ENCODE measurements at regions not wholly inside any gene's neighbourhood (a gene's known extent, or its start where the extent isn't known, plus 50 kb on each side); places are given as distances from the start of the nearest gene placed in this dataset.
"Not testable (repeated sequence)": the region's sequence is repeated elsewhere in the genome, so short reads cannot be mapped to it uniquely, and the experiment has no call there.

GRCh38 chrX:149420566-149420965 is 84.5 kb downstream of the IDS start:
- H3K27ac Mint-ChIP-seq; H3K36me3 Mint-ChIP-seq (ENCODE audit: low read depth); CTCF ChIA-PET; POLR2A ChIA-PET; H3K27me3 Mint-ChIP-seq; H3K9me3 Mint-ChIP-seq; H3K4me3 Mint-ChIP-seq; H3K4me1 Mint-ChIP-seq; DNase-seq: not testable (repeated sequence)

DNA sequence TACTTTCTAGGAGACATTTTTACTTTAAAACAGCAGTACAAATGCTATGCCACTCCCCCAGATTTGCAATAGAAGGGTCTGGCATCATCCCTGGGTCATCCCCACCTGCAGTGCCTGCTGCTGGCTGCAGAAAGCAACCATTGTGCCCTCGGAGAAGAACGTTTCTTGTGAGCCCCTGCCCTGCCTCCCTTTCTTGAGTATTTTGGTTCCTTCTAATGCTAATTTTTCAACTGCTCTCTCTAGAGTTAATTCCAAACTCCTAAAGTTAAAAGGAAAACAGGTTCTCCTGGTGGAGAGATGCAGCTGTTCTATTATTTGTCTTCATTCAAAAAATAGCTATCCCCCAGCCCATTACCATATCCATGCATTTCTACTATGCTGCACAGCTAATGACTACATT is 107.1 kb downstream of the IDS start:
- Mint-ChIP-seq H3K27ac (no peak overlapping the region), H3K27me3 (no peaks in the 10 kb centered on the region), H3K4me3 (no peak overlapping the region), H3K9me3 (no peaks in the 10 kb centered on the region), H3K36me3 (ENCODE audit: low read depth) (no peaks in the 10 kb centered on the region), H3K4me1 (no peaks in the 10 kb centered on the region)
- no peak for DNase-seq
- ChIA-PET POLR2A (no interaction called here), CTCF (no interaction called here)

DNA sequence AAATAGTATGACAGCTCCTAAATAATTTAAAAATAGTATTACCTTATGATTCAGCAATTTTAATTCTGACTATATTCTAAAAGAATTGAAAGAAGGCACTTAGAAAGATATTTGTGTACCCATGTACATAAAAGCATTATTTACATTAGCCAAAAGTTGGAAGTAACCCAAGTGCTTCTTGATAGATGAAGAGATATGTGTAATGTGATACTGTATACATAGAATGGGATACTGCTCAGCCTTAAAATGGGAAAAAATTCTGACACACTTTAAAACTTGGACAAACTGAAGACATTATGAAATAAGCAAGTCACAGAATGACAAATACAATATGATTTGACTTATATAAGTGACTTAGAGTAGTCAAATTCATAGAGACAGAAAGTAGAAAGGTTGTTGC is 112.2 kb downstream of the IDS start:
- CTCF ChIA-PET: no interaction called here
- no peaks in the 10 kb centered on the region for H3K27me3 Mint-ChIP-seq
- no peaks in the 10 kb centered on the region for H3K9me3 Mint-ChIP-seq
- H3K4me1 Mint-ChIP-seq: no peaks in the 10 kb centered on the region
- POLR2A ChIA-PET: no interaction called here
- no peak overlapping the region for H3K27ac Mint-ChIP-seq
- no peaks in the 10 kb centered on the region for H3K36me3 Mint-ChIP-seq (ENCODE audit: low read depth)
- no peak for DNase-seq
- no peak overlapping the region for H3K4me3 Mint-ChIP-seq

- Mint-ChIP-seq H3K27me3 (no peaks in the 10 kb centered on the region), H3K27ac (no peak overlapping the region), H3K4me3 (no peak overlapping the region), H3K4me1 (no peaks in the 10 kb centered on the region), H3K9me3 (no peaks in the 10 kb centered on the region), H3K36me3 (ENCODE audit: low read depth) (no peaks in the 10 kb centered on the region)
- POLR2A ChIA-PET: no interaction called here
- CTCF ChIA-PET: no interaction called here
- DNase-seq: no peak
Measured at GRCh38 chrX:149383852-149384251, 121.3 kb downstream of the IDS start.

DNA sequence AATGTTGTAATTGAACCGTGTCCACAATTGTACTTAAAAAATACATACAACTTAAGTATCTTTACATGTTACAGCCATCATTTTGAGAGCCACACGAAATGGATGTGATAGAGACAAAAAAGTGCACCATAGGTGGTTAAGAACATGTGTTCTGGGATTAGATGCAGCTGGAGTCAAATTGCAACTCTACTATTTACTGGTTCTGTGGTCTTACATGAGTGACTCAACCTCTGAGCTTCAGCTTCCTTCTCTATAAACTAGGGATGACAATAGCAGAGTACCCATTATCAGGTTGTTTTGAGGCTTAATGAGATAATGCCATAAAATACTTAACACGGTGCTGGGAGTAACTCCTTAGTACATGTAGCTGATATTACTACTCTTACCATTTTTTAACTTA is 130.4 kb downstream of the IDS start:
- DNase-seq: no peak
- Mint-ChIP-seq H3K9me3 (no peaks in the 10 kb centered on the region), H3K36me3 (ENCODE audit: low read depth) (no peaks in the 10 kb centered on the region), H3K27me3 (no peaks in the 10 kb centered on the region), H3K27ac (no peak overlapping the region), H3K4me3 (no peak overlapping the region), H3K4me1 (no peaks in the 10 kb centered on the region)
- CTCF ChIA-PET: no interaction called here
- POLR2A ChIA-PET: no interaction called here

DNA sequence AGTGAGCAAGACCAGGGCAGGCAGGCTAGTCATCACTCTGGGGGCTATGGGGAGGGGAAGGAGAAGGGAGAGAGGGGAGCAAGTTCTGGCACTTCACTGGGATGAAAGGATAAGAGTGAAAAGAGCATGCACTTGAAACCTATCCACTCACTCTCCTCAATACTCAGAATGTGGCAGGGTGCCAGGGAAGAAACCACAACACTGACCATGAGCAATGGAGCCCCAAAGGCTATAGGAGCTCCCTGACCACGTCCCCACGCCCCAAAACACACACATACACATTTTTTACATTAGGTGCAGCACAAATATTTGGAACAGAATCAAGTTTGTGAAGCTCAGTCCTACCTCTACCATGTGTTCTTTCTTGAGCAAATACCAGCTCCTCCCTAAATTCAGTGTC is 132.2 kb downstream of the IDS start:
- POLR2A ChIA-PET: no interaction called here

GRCh38 chrX:149371986-149372385 is 133.1 kb downstream of the IDS start:
- Mint-ChIP-seq H3K9me3 (no peaks in the 10 kb centered on the region), H3K27ac (no peak overlapping the region), H3K4me3 (no peak overlapping the region), H3K4me1 (no peaks in the 10 kb centered on the region), H3K27me3 (no peaks in the 10 kb centered on the region), H3K36me3 (ENCODE audit: low read depth) (no peaks in the 10 kb centered on the region)
- ChIA-PET CTCF (no interaction called here), POLR2A (no interaction called here)
- no peak for DNase-seq

More for the DNA sequence above, 132.2 kb downstream of the IDS start:
- Mint-ChIP-seq H3K9me3 (no peaks in the 10 kb centered on the region), H3K4me1 (no peaks in the 10 kb centered on the region), H3K4me3 (no peak overlapping the region), H3K36me3 (ENCODE audit: low read depth) (no peaks in the 10 kb centered on the region), H3K27ac (no peak overlapping the region), H3K27me3 (no peaks in the 10 kb centered on the region)
- DNase-seq: no peak
- CTCF ChIA-PET: no interaction called here

DNA sequence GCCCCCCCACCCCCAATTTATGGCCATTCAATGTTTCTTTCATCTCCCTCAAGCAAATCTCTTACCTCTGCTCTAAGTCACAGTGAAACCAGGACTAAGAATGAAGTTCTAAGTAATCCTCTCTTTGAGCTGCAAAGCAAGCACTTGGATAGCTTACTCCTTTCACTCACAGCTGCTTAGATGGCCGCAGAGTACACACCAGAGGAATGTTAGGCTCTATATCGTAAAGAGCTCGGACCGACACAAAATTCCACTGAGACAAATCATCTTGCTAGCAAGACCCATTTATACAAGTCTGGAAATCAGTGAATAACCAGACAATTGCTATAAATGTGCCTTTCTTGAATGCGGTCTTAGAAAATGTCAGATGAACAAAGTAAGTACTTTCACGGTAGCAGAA is 135.0 kb downstream of the IDS start:
- no peaks in the 10 kb centered on the region for H3K36me3 Mint-ChIP-seq (ENCODE audit: low read depth)
- no peak overlapping the region for H3K4me3 Mint-ChIP-seq
- ChIA-PET POLR2A (no interaction called here), CTCF (no interaction called here)
- no peaks in the 10 kb centered on the region for H3K27me3 Mint-ChIP-seq
- no peaks in the 10 kb centered on the region for H3K9me3 Mint-ChIP-seq
- H3K4me1 Mint-ChIP-seq: no peaks in the 10 kb centered on the region
- no peak for DNase-seq
- H3K27ac Mint-ChIP-seq: no peak overlapping the region

GRCh38 chrX:149365552-149365951 is 139.6 kb downstream of the IDS start:
- POLR2A ChIA-PET: no interaction called here
- H3K4me3 Mint-ChIP-seq: no peak overlapping the region

DNA sequence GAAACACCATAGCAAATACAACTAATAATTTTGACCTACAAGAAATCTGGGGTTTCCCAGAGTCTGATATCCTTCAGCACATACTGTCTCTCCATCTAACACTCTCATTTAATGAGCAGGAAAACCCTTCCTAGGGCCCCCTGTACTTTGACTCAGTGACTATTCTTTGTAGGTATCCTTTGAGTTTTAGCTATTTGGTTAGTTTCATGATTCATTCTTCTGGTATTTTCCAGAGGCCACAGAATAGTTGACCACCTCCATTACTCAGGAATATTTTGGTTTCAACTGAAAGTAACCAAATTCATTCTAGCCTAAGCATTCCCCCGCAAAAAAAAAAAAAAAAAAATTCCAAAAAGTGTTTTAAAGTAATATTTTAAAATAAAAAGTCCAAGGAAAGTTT is 140.0 kb downstream of the IDS start:
- H3K27me3 Mint-ChIP-seq: no peaks in the 10 kb centered on the region
- CTCF ChIA-PET: no interaction called here
- POLR2A ChIA-PET: no interaction called here

More at GRCh38 chrX:149365552-149365951, 139.6 kb downstream of the IDS start:
- CTCF ChIA-PET: no interaction called here
- Mint-ChIP-seq H3K27ac (no peak overlapping the region), H3K9me3 (no peaks in the 10 kb centered on the region), H3K27me3 (no peaks in the 10 kb centered on the region), H3K4me1 (no peaks in the 10 kb centered on the region), H3K36me3 (ENCODE audit: low read depth) (no peaks in the 10 kb centered on the region)
- no peak for DNase-seq

DNA sequence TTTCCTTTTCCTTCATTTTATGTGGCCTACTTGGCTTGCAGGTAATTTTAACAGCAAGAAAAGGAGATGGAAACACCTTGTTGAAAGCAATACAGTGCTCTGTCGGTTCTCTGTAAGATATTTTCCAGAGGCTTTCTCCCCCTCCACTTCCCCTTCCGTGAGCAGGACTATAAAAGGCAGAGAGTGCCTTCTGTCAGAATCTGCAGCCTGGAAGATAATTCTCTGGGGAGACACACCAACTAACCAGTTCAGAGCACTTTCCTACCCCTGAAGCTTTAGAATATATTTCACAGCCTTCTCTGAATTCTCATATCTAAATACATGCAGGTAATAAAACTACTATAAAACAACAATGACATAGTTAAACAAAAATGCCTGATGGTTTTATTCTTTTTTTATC is 141.1 kb downstream of the IDS start:
- DNase-seq: no peak
- POLR2A ChIA-PET: no interaction called here
- Mint-ChIP-seq H3K4me3 (no peak overlapping the region), H3K27me3 (no peaks in the 10 kb centered on the region), H3K9me3 (no peaks in the 10 kb centered on the region), H3K36me3 (ENCODE audit: low read depth) (no peaks in the 10 kb centered on the region), H3K4me1 (no peaks in the 10 kb centered on the region), H3K27ac (no peak overlapping the region)
- CTCF ChIA-PET: no interaction called here

More for the DNA sequence above, 140.0 kb downstream of the IDS start:
- H3K27ac Mint-ChIP-seq: no peak overlapping the region
- DNase-seq: no peak
- no peaks in the 10 kb centered on the region for H3K4me1 Mint-ChIP-seq
- no peak overlapping the region for H3K4me3 Mint-ChIP-seq
- no peaks in the 10 kb centered on the region for H3K9me3 Mint-ChIP-seq
- H3K36me3 Mint-ChIP-seq (ENCODE audit: low read depth): no peaks in the 10 kb centered on the region

DNA sequence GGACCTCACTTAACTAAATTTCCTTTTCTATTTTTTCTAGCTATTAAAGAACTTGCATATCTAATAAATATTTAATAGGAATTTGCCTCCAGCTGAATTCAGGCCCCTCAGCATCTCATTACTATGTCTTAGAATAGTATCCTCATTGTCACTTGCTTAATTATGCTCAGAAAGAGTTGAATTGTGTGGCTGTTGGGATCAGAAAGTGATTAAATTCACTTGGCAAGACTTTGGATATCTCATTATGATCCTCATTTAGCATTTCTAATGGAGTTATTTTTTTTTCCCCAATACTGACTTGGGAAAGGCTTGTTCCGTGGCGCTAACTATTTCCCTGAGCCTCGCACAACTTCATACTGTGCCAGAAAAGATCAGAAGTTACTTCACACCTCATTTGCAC is 158.8 kb downstream of the IDS start:
- no peak overlapping the region for H3K27ac Mint-ChIP-seq
- H3K4me1 Mint-ChIP-seq: no peaks in the 10 kb centered on the region
- H3K36me3 Mint-ChIP-seq (ENCODE audit: low read depth): no peaks in the 10 kb centered on the region
- ChIA-PET CTCF (no interaction called here), POLR2A (no interaction called here)
- no peak for DNase-seq
- no peaks in the 10 kb centered on the region for H3K9me3 Mint-ChIP-seq
- no peaks in the 10 kb centered on the region for H3K27me3 Mint-ChIP-seq
- H3K4me3 Mint-ChIP-seq: no peak overlapping the region

GRCh38 chrX:149322316-149322715 is 182.8 kb downstream of the IDS start:
- Mint-ChIP-seq H3K27ac (no peak overlapping the region), H3K9me3 (no peaks in the 10 kb centered on the region), H3K4me3 (no peak overlapping the region), H3K36me3 (ENCODE audit: low read depth) (no peaks in the 10 kb centered on the region), H3K4me1 (no peaks in the 10 kb centered on the region), H3K27me3 (peaks cover 3% of the 10 kb centered on the region)
- DNase-seq: no peak
- ChIA-PET CTCF (no interaction called here), POLR2A (no interaction called here)

DNA sequence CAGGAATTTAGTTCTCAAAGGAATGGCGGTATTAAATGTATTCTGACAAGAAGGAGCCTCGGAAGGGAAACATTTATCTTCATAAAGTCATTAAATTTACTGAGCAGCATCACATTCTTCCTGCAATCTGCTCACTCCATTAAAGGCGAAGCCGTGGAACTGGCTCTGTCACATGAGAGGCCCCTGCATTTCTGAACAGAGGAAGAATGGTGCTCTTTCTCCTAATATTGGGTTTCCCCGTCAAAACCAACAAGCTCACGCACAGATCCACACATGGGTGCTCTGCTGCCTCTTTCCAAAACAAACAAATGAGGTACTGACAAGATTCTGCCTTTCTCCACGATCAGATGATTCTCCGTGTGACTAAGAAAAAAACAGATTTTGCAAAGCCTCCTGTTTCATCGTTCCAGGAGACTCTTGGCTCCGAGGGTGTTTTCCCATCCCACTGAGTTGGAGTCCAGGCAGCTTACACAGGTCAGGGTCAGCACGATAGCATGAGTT is 191.2 kb downstream of the IDS start:
- no peaks in the 10 kb centered on the region for H3K36me3 Mint-ChIP-seq (ENCODE audit: low read depth)
- POLR2A ChIA-PET: no interaction called here
- no peaks in the 10 kb centered on the region for H3K4me1 Mint-ChIP-seq
- H3K27me3 Mint-ChIP-seq: no peaks in the 10 kb centered on the region
- no peaks in the 10 kb centered on the region for H3K9me3 Mint-ChIP-seq
- DNase-seq: no peak
- no peak overlapping the region for H3K27ac Mint-ChIP-seq
- H3K4me3 Mint-ChIP-seq: no peak overlapping the region
- CTCF ChIA-PET: no interaction called here

DNA sequence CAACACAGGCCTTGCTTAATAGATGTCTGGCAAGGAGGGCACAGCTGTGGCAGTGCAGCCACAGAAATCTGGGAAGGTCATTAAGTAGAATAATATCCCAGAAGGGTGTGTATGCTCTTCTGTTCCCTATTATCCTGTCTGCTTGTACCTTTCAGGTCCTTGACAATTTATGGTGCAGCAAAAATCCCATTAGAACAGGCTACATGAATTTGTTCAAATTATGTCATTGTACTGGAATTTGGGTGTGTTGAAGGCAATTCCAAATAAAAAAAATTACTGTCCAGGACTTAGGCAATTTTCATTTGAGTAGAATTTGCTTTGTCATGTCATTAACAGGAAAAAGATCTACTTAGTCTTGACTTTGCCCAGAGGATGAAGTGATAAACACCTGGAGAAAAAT is 192.1 kb downstream of the IDS start:
- no peaks in the 10 kb centered on the region for H3K36me3 Mint-ChIP-seq (ENCODE audit: low read depth)
- H3K27ac Mint-ChIP-seq: no peak overlapping the region
- DNase-seq: no peak
- H3K4me1 Mint-ChIP-seq: no peaks in the 10 kb centered on the region
- CTCF ChIA-PET: no interaction called here
- no peak overlapping the region for H3K4me3 Mint-ChIP-seq
- H3K27me3 Mint-ChIP-seq: no peaks in the 10 kb centered on the region
- H3K9me3 Mint-ChIP-seq: no peaks in the 10 kb centered on the region
- POLR2A ChIA-PET: no interaction called here

All from activated CD4-positive, alpha-beta memory T cell treated with anti-CD3 and anti-CD28 coated beads, Interleukin-2, amount 10 ng/mL, durations not matched to agents 7 days and 5 days (primary cell).